Liver (tissue), 8 donors: ENCODE measurements at regions not wholly inside any gene's neighbourhood (a gene's known extent, or its start where the extent isn't known, plus 50 kb on each side); places are given as distances from the start of the nearest gene placed in this dataset.

Experiments used
- DNase-seq: peaks from one replicate; pipeline ENCODE4 v3.0.0-alpha.2; 2017; ENCODE audit warnings: low spot score
- H3K27ac ChIP-seq, 2 donors: one replicate each; pipeline ENCODE4 v1.7.0; 2013; ENCODE audit warnings: inconsistent platforms in 2 of 2, low read length in 2 of 2, control low read depth in 1 of 2, low read depth in 1 of 2, mild to moderate bottlenecking in 1 of 2
- H3K27me3 ChIP-seq, 4 donors: one replicate each; pipeline versions ENCODE4 v1.6.1 to v1.7.0; 2013; ENCODE audit warnings: low read length in 3 of 4, inconsistent platforms in 1 of 4, mild to moderate bottlenecking in 1 of 4, moderate library complexity in 1 of 4; ENCODE audit not compliant: control insufficient read depth in 4 of 4, insufficient read depth in 4 of 4
- H3K36me3 ChIP-seq, 4 donors: one replicate each; pipeline versions ENCODE4 v1.6.1 to v1.7.0; 2013; ENCODE audit warnings: low read length in 3 of 4, mild to moderate bottlenecking in 3 of 4, low read depth in 1 of 4, moderate library complexity in 1 of 4; ENCODE audit not compliant: control insufficient read depth in 4 of 4, insufficient read depth in 3 of 4
- H3K4me1 ChIP-seq, 4 donors: one replicate each; pipeline versions ENCODE4 v1.6.1 to v1.7.0; 2013; ENCODE audit warnings: low read length in 3 of 4, mild to moderate bottlenecking in 3 of 4, moderate library complexity in 1 of 4; ENCODE audit not compliant: control insufficient read depth in 4 of 4, insufficient read depth in 4 of 4
- H3K4me3 ChIP-seq, 3 donors: one replicate each; pipeline versions ENCODE4 v1.6.1 to v1.7.0; 2013; ENCODE audit warnings: low read length in 3 of 3, control low read depth in 1 of 3, low read depth in 1 of 3, mild to moderate bottlenecking in 1 of 3
- H3K9ac ChIP-seq, 2 donors: one replicate each; pipeline ENCODE4 v1.7.0; 2013; ENCODE audit warnings: low read length in 2 of 2, mild to moderate bottlenecking in 2 of 2, moderate library complexity in 2 of 2, control low read depth in 1 of 2, low read depth in 1 of 2
- H3K9me3 ChIP-seq, 4 donors: one replicate each; pipeline versions ENCODE4 v1.6.1 to v1.7.0; 2013; ENCODE audit warnings: low read length in 3 of 4; ENCODE audit not compliant: control insufficient read depth in 4 of 4
- EGR1 ChIP-seq, 2 donors: IDR thresholded peaks; 2 replicates each; pipeline ENCODE4 v1.6.1; 2016 to 2018; ENCODE audit warnings: antibody characterized with exemption in 2 of 2, low read depth in 2 of 2
- FOXA1 ChIP-seq: IDR thresholded peaks from 2 replicates; pipeline ENCODE4 v1.6.1; 2016; ENCODE audit warnings: antibody characterized with exemption
- FOXA2 ChIP-seq: IDR thresholded peaks from 2 replicates; pipeline ENCODE4 v1.6.1; 2016; ENCODE audit warnings: antibody characterized with exemption
- GABPA ChIP-seq, 2 donors: IDR thresholded peaks in 1 of 2; conservative IDR thresholded peaks in 1 of 2; 2 replicates each; pipeline ENCODE4 v1.6.1; 2016; ENCODE audit warnings: antibody characterized with exemption in 2 of 2, mild to moderate bottlenecking in 1 of 2, moderate library complexity in 1 of 2
- HNF4A ChIP-seq, 2 donors: conservative IDR thresholded peaks; 2 replicates each; pipeline ENCODE4 v1.6.1; 2016; ENCODE audit warnings: antibody characterized with exemption in 2 of 2, mild to moderate bottlenecking in 2 of 2
- HNF4G ChIP-seq: IDR thresholded peaks from 2 replicates; pipeline ENCODE4 v1.6.1; 2016; ENCODE audit warnings: antibody characterized with exemption
- JUND ChIP-seq, 2 donors: IDR thresholded peaks; 2 replicates each; pipeline ENCODE4 v1.6.1; 2016; ENCODE audit warnings: antibody characterized with exemption in 2 of 2
- NR2F2 ChIP-seq: IDR thresholded peaks from 2 replicates; pipeline ENCODE4 v1.6.1; 2016; ENCODE audit warnings: antibody characterized with exemption
- RAD21 ChIP-seq, 2 donors: IDR thresholded peaks; 2 replicates each; pipeline ENCODE4 v1.6.1; 2016; ENCODE audit warnings: antibody characterized with exemption in 2 of 2, mild to moderate bottlenecking in 2 of 2
- RXRA ChIP-seq, 2 donors: IDR thresholded peaks; 2 replicates each; pipeline ENCODE4 v1.6.1; 2017 to 2018; ENCODE audit warnings: antibody characterized with exemption in 2 of 2, mild to moderate bottlenecking in 1 of 2
- SP1 ChIP-seq: IDR thresholded peaks from 2 replicates; pipeline ENCODE4 v1.6.1; 2018; ENCODE audit warnings: antibody characterized with exemption, mild to moderate bottlenecking
- TAF1 ChIP-seq: conservative IDR thresholded peaks from 2 replicates; pipeline ENCODE4 v1.6.1; 2016; ENCODE audit warnings: antibody characterized with exemption, mild to moderate bottlenecking
- YY1 ChIP-seq: IDR thresholded peaks from 2 replicates; pipeline ENCODE4 v1.6.1; 2016; ENCODE audit warnings: antibody characterized with exemption, mild to moderate bottlenecking
- WGBS: extraction: QIAGEN DNeasy Blood & Tissue Kit; methylation state at CpG from one replicate; pipeline ENCODE4 v1.1.7; 2013; 5-methylcytosine and 5-hydroxymethylcytosine counted together
- TF ChIP-seq, protein P1 (sequence below): fragments of 150-350 bp; IDR thresholded peaks from 2 replicates; pipeline ENCODE4 v1.5.1; 2017; ENCODE audit warnings: improper control_type of control experiment, low read depth, low read length; ENCODE audit not compliant: missing input control
- TF ChIP-seq, protein P2 (sequence below): IDR thresholded peaks from 2 replicates; pipeline ENCODE4 v1.6.1; 2016; ENCODE audit warnings: antibody characterized with exemption
- TF ChIP-seq, protein P3 (sequence below): IDR thresholded peaks from 2 replicates; pipeline ENCODE4 v1.6.1; 2016; ENCODE audit warnings: antibody characterized with exemption, mild to moderate bottlenecking
- donor health status: healthy.
- donor health status: healthy.
- donor health status: healthy.
- donor health status: healthy.
- donor health status: healthy.

DNA sequence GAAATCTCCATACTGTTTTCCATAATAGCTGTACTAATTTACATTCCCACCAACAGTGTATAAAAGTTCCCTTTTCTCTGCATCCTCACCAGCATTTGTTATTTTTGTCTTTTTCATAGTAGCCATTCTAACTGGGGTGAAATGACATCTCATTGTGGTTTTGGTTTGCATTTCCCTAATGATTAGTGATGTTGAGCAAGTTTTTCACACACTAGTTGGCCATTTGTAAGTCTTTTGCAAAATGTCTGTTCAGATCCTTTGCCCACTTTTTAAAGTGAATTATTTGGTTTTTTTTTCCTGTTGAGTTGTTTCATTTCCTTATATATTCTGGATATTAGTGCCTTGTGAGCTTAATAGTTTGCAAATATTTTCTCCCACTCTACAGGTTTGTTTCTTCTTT, 101.0 kb upstream of the NFE2L3 start:
- H3K9ac ChIP-seq: no peak overlapping the region
- no peaks in the 10 kb centered on the region for H3K36me3 ChIP-seq
- DNase-seq: no peak
- no peak overlapping the region for H3K4me3 ChIP-seq
- no peaks in the 10 kb centered on the region for H3K27me3 ChIP-seq
- H3K4me1 ChIP-seq: no peaks in the 10 kb centered on the region
- no peak overlapping the region for H3K27ac ChIP-seq
- TF ChIP-seq TAF1 (no peak), NR2F2 (no peak), GABPA (IDR thresholded peaks at IDR 0.05 in 1 of 2, conservative IDR thresholded peaks at IDR 0.05 in 1 of 2) (no peak), FOXA2 (no peak), HNF4G (no peak), RAD21 (IDR thresholded peaks at IDR 0.05) (no peak)
- TF ChIP-seq, protein P1, sequence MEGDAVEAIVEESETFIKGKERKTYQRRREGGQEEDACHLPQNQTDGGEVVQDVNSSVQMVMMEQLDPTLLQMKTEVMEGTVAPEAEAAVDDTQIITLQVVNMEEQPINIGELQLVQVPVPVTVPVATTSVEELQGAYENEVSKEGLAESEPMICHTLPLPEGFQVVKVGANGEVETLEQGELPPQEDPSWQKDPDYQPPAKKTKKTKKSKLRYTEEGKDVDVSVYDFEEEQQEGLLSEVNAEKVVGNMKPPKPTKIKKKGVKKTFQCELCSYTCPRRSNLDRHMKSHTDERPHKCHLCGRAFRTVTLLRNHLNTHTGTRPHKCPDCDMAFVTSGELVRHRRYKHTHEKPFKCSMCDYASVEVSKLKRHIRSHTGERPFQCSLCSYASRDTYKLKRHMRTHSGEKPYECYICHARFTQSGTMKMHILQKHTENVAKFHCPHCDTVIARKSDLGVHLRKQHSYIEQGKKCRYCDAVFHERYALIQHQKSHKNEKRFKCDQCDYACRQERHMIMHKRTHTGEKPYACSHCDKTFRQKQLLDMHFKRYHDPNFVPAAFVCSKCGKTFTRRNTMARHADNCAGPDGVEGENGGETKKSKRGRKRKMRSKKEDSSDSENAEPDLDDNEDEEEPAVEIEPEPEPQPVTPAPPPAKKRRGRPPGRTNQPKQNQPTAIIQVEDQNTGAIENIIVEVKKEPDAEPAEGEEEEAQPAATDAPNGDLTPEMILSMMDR: no peak
- no peaks in the 10 kb centered on the region for H3K9me3 ChIP-seq

DNA sequence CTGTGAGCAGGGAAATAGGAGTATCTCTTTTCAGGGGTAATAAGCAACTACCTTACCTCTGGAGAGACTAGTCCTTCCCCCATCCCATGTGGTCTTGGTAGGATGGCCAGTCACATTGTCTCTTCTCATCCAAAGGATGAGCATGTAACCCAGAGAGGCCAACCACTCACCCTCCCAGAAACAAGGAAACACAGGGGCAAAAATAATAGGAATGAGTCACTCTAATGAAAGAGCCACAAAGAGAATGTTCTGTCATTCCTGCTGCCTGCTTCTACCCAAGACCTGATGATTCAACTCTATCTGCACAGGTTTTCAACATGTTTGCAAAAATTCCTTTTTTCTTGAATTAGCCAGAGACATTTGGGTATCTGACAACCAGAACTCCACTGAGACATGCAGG, 99.3 kb upstream of the NFE2L3 start:
- Histone ChIP-seq H3K9ac (no peak overlapping the region), H3K9me3 (peaks cover 0 to 1% (median 0%) of the 10 kb centered on the region in 4 donors), H3K4me1 (no peaks in the 10 kb centered on the region), H3K36me3 (no peaks in the 10 kb centered on the region), H3K27me3 (no peaks in the 10 kb centered on the region), H3K27ac (no peak overlapping the region), H3K4me3 (no peak overlapping the region)
- TF ChIP-seq RAD21 (IDR thresholded peaks at IDR 0.05) (no peak), TAF1 (no peak), EGR1 (IDR thresholded peaks at IDR 0.05; ENCODE audit: low read depth in 2 of 2) (no peak), HNF4A (conservative IDR thresholded peaks at IDR 0.05) (no peak), RXRA (IDR thresholded peaks at IDR 0.05) (no peak), FOXA2 (no peak), FOXA1 (no peak), SP1 (no peak)
- TF ChIP-seq, protein P1: no peak
- TF ChIP-seq, protein P2, sequence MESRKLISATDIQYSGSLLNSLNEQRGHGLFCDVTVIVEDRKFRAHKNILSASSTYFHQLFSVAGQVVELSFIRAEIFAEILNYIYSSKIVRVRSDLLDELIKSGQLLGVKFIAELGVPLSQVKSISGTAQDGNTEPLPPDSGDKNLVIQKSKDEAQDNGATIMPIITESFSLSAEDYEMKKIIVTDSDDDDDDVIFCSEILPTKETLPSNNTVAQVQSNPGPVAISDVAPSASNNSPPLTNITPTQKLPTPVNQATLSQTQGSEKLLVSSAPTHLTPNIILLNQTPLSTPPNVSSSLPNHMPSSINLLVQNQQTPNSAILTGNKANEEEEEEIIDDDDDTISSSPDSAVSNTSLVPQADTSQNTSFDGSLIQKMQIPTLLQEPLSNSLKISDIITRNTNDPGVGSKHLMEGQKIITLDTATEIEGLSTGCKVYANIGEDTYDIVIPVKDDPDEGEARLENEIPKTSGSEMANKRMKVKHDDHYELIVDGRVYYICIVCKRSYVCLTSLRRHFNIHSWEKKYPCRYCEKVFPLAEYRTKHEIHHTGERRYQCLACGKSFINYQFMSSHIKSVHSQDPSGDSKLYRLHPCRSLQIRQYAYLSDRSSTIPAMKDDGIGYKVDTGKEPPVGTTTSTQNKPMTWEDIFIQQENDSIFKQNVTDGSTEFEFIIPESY: no peak
- no peak for DNase-seq

DNA sequence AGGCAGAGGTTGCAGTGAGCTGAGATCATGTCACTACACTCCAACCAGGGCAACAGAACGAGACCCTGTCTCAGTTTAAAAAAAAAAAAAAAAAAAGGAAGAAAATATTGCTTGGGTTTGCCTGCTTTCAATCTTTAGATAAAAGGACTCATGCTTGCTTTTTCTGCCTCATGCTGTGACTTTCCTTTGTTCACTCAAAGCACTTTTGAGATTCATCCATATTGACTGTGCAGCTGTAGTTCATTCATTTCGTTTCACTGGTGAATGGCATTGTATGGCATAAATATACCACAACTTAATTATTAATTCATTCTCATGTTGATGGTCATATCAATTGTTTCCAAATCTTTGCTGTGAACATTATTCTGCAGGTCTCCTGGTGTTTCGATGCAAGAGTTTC, 97.6 kb upstream of the NFE2L3 start:
- no peak overlapping the region for H3K9ac ChIP-seq
- no peak for DNase-seq
- H3K9me3 ChIP-seq: peaks cover 0 to 1% (median 0%) of the 10 kb centered on the region in 4 donors
- H3K36me3 ChIP-seq: no peaks in the 10 kb centered on the region
- WGBS: 88% methylated on average over 3 of the region's 3 CpGs
- no peak overlapping the region for H3K27ac ChIP-seq
- no peaks in the 10 kb centered on the region for H3K27me3 ChIP-seq
- no peaks in the 10 kb centered on the region for H3K4me1 ChIP-seq
- no peak overlapping the region for H3K4me3 ChIP-seq
- no peak for TF ChIP-seq HNF4A (conservative IDR thresholded peaks at IDR 0.05)
- TF ChIP-seq, protein P3, sequence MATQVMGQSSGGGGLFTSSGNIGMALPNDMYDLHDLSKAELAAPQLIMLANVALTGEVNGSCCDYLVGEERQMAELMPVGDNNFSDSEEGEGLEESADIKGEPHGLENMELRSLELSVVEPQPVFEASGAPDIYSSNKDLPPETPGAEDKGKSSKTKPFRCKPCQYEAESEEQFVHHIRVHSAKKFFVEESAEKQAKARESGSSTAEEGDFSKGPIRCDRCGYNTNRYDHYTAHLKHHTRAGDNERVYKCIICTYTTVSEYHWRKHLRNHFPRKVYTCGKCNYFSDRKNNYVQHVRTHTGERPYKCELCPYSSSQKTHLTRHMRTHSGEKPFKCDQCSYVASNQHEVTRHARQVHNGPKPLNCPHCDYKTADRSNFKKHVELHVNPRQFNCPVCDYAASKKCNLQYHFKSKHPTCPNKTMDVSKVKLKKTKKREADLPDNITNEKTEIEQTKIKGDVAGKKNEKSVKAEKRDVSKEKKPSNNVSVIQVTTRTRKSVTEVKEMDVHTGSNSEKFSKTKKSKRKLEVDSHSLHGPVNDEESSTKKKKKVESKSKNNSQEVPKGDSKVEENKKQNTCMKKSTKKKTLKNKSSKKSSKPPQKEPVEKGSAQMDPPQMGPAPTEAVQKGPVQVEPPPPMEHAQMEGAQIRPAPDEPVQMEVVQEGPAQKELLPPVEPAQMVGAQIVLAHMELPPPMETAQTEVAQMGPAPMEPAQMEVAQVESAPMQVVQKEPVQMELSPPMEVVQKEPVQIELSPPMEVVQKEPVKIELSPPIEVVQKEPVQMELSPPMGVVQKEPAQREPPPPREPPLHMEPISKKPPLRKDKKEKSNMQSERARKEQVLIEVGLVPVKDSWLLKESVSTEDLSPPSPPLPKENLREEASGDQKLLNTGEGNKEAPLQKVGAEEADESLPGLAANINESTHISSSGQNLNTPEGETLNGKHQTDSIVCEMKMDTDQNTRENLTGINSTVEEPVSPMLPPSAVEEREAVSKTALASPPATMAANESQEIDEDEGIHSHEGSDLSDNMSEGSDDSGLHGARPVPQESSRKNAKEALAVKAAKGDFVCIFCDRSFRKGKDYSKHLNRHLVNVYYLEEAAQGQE: no peak
- TF ChIP-seq, protein P2: no peak
- no peak for TF ChIP-seq JUND (IDR thresholded peaks at IDR 0.05)
- TF ChIP-seq RAD21 (IDR thresholded peaks at IDR 0.05): no peak
- TF ChIP-seq SP1: no peak
- no peak for TF ChIP-seq YY1
- TF ChIP-seq GABPA (IDR thresholded peaks at IDR 0.05 in 1 of 2, conservative IDR thresholded peaks at IDR 0.05 in 1 of 2): no peak
- TF ChIP-seq EGR1 (IDR thresholded peaks at IDR 0.05; ENCODE audit: low read depth in 2 of 2): no peak
